GM21786 (cell line): ENCODE measurements at regions not wholly inside any gene's neighbourhood (a gene's known extent, or its start where the extent isn't known, plus 50 kb on each side); places are given as distances from the start of the nearest gene placed in this dataset.
"Not testable (repeated sequence)": the region's sequence is repeated elsewhere in the genome, so short reads cannot be mapped to it uniquely, and the experiment has no call there.

Source experiments
- ATAC-seq: cut with Tn5 transposase; IDR thresholded peaks from one replicate; pipeline ENCODE4 v1.9.1; 2021; ENCODE audit not compliant: unreplicated experiment

GRCh38 chr5:109989161-109989560 lies 299.4 kb downstream of the MAN2A1 start:
- ATAC-seq = no peak

- ATAC-seq = no peak
These were observed 300.4 kb downstream of the MAN2A1 start for GRCh38 chr5:109989994-109990722.

- ATAC-seq = no peak
These were observed 301.1 kb downstream of the MAN2A1 start for GRCh38 chr5:109990723-109991359.

GRCh38 chr5:109992264-109992915 lies 302.7 kb downstream of the MAN2A1 start:
- no peak for ATAC-seq

- ATAC-seq = no peak
These were observed 304.4 kb downstream of the MAN2A1 start for GRCh38 chr5:109994135-109994534.

GRCh38 chr5:109996246-109996645 lies 306.5 kb downstream of the MAN2A1 start:
- ATAC-seq = no peak

- ATAC-seq = no peak
These were observed 307.4 kb downstream of the MAN2A1 start for GRCh38 chr5:109997161-109997560.

- ATAC-seq = no peak
These were observed 308.5 kb downstream of the MAN2A1 start for GRCh38 chr5:109998208-109998607.

GRCh38 chr5:109998726-109999125 lies 309.0 kb downstream of the MAN2A1 start:
- ATAC-seq = no peak

- ATAC-seq = no peak
These were observed 311.9 kb downstream of the MAN2A1 start for GRCh38 chr5:110001648-110002047.

GRCh38 chr5:110002652-110003051 lies 312.9 kb downstream of the MAN2A1 start:
- no peak for ATAC-seq

- not testable (repeated sequence) for ATAC-seq
These were observed 316.3 kb downstream of the MAN2A1 start for GRCh38 chr5:110005907-110006562.

- no peak for ATAC-seq
These were observed 317.4 kb downstream of the MAN2A1 start for GRCh38 chr5:110007101-110007500.

GRCh38 chr5:110008131-110008530 lies 318.4 kb downstream of the MAN2A1 start:
- no peak for ATAC-seq

- ATAC-seq = no peak
These were observed 322.4 kb downstream of the MAN2A1 start for GRCh38 chr5:110012145-110012544.

GRCh38 chr5:110013017-110013416 lies 323.3 kb downstream of the MAN2A1 start:
- no peak for ATAC-seq

GRCh38 chr5:110017854-110018253 lies 328.1 kb downstream of the MAN2A1 start:
- no peak for ATAC-seq

- no peak for ATAC-seq
These were observed 328.8 kb downstream of the MAN2A1 start for GRCh38 chr5:110018509-110018908.

GRCh38 chr5:110019119-110019518 lies 329.4 kb downstream of the MAN2A1 start:
- no peak for ATAC-seq

- ATAC-seq = no peak
These were observed 330.1 kb downstream of the MAN2A1 start for GRCh38 chr5:110019780-110020179.

GRCh38 chr5:110021251-110021650 lies 331.5 kb downstream of the MAN2A1 start:
- ATAC-seq = no peak

- no peak for ATAC-seq
These were observed 335.4 kb downstream of the MAN2A1 start for GRCh38 chr5:110025160-110025559.
